Muscle of leg (tissue), 3 donors: ENCODE measurements at regions not wholly inside any gene's neighbourhood (a gene's known extent, or its start where the extent isn't known, plus 50 kb on each side); places are given as distances from the start of the nearest gene placed in this dataset.

Experiments used
- DNase-seq: peaks from one replicate; pipeline ENCODE4 v3.0.0; 2013
- H3K27ac ChIP-seq: one replicate; pipeline ENCODE4 v1.5.1; 2013; ENCODE audit warnings: mild to moderate bottlenecking, low read length, control low read depth
- H3K27me3 ChIP-seq: one replicate; pipeline ENCODE4 v1.6.1; 2013; ENCODE audit warnings: low read length; ENCODE audit not compliant: control insufficient read depth, insufficient read depth
- H3K36me3 ChIP-seq: one replicate; pipeline ENCODE4 v1.6.1; 2013; ENCODE audit warnings: low read length; ENCODE audit not compliant: control insufficient read depth, insufficient read depth
- H3K4me1 ChIP-seq: one replicate; pipeline ENCODE4 v1.6.1; 2013; ENCODE audit warnings: low read length; ENCODE audit not compliant: control insufficient read depth, insufficient read depth
- H3K4me3 ChIP-seq: one replicate; pipeline ENCODE4 v1.5.1; 2013; ENCODE audit warnings: low read length, control low read depth
- H3K9me3 ChIP-seq: replicated peaks from 2 replicates; pipeline ENCODE4 v1.6.1; 2013; ENCODE audit warnings: low read depth, low read length; ENCODE audit not compliant: control insufficient read depth
- WGBS: methylation state at CpG from one replicate; pipeline ENCODE4 v1.1.5; 2013; ENCODE audit warnings: missing lambda C conversion rate; ENCODE audit not compliant: insufficient coverage; 5-methylcytosine and 5-hydroxymethylcytosine counted together

DNA sequence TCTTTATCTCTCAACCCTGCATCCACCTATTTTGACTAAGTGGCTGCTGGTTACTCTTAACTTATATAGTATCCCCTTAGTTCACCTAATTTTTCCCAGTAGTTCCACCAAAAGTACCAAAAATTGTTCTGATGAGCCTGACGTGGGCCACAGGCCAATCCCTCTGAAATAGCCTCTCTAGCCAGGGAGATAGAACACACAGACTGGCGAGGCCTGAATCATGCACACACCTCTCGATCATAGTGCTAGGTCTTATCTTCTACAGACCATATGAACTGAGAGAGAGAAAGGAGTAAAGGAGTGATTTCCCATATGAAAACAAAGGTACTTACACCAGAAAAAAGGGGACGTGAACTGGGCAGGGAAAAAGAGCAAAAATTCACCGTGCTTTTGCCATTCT lies 72.5 kb upstream of the ADAMTS9 start:
- WGBS, result 100% methylated on average over 1 of the region's 5 CpGs
- H3K27me3 ChIP-seq, result no peaks in the 10 kb centered on the region
- no peaks in the 10 kb centered on the region for H3K36me3 ChIP-seq
- H3K4me1 ChIP-seq, result peaks cover 2% of the 10 kb centered on the region
- H3K4me3 ChIP-seq, result no peak overlapping the region
- no peaks in the 10 kb centered on the region for H3K9me3 ChIP-seq
- H3K27ac ChIP-seq, result no peak overlapping the region
- DNase-seq, result no peak

DNA sequence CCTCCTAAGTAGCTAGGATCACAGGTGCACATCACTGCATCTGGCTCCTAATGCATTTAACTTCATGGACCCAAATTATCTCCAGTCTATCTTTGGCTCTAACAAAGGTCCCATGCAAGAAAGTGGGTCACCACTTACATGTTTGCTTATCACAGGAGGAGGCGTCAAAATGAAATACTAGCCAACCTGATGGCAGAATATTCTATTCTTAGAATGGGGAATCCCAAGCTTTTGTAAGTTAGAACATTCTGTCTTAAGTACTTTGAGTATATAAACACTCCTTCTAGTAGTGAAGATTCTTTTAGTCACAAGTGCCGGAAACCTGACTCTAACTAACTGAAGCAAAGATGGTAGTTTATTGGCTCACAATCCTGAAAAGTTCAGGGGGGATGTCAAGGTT lies 72.0 kb upstream of the ADAMTS9 start:
- Histone ChIP-seq H3K4me1 (peaks cover 2% of the 10 kb centered on the region), H3K27me3 (no peaks in the 10 kb centered on the region), H3K9me3 (no peaks in the 10 kb centered on the region), H3K27ac (no peak overlapping the region), H3K4me3 (no peak overlapping the region), H3K36me3 (no peaks in the 10 kb centered on the region)
- no CpG with 5 or more reads among the region's 2 CpGs for WGBS
- no peak for DNase-seq

DNA sequence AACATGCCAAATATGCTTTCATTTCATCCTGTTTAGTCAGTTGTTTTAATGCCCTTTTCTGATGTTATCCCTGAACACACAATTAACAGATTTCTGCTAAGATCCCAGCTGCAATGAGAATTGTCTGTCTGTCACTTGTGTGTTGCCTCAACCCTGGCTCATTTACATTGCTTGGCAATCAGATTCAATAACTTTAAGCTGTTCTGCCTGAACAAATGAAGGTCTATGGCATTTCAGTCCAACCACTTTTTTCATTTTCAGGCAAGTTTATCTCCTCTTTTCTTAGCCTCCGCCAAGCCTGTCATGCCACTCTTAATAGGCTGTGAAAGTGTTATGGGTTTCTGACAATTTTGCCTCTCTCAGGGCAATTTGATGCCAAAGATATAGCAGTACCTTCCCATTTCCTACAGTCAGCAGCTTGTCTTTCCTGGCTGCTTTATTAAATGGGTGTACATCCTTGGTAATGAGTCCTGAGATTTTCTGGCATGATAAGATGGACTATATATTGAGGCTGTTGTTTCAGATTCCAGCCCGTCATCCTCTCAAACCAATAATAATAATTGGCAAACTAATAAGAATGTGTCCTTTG lies 68.7 kb upstream of the ADAMTS9 start:
- H3K4me3 ChIP-seq, result no peak overlapping the region
- H3K27me3 ChIP-seq, result no peaks in the 10 kb centered on the region
- no CpG with 5 or more reads among the region's 2 CpGs for WGBS
- H3K36me3 ChIP-seq, result no peaks in the 10 kb centered on the region
- peaks cover 2% of the 10 kb centered on the region for H3K4me1 ChIP-seq
- DNase-seq, result peak; percentile 41
- H3K9me3 ChIP-seq, result no peaks in the 10 kb centered on the region
- no peak overlapping the region for H3K27ac ChIP-seq

DNA sequence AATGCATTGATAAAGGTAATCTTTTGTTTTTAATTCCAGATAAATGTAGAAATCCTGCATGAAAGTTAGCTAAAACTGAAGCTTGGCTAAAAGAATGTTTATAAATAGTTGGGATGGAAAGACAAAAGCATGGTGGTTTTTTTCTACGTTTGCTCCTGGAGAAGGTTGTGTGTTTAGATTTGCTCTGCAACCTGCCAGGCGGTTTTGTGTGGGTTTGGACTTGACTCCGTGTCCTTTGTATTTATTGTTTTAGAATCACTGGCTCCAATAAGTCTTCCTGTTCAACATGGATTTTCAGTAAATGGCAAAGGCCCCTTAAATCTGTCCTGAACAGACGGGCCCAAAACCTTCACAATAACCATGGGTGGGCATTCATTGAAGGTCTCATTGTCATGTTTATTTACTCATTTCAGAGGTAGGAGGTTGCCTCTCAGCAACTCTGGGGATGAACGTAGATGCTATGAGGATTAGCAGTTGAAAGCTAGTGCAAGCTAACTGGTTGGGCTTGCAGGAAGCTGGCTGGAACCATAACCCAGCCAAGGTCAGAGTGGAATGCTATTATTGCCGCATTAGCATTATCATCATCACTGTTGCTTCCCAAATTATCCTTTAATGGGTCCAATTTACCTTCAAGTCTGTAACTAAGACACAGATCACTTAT lies 60.6 kb upstream of the ADAMTS9 start:
- 73% methylated on average over 4 of the region's 6 CpGs for WGBS
- Histone ChIP-seq H3K36me3 (no peaks in the 10 kb centered on the region), H3K9me3 (no peaks in the 10 kb centered on the region), H3K27me3 (no peaks in the 10 kb centered on the region), H3K4me3 (no peak overlapping the region), H3K4me1 (no peaks in the 10 kb centered on the region), H3K27ac (no peak overlapping the region)
- no peak for DNase-seq

DNA sequence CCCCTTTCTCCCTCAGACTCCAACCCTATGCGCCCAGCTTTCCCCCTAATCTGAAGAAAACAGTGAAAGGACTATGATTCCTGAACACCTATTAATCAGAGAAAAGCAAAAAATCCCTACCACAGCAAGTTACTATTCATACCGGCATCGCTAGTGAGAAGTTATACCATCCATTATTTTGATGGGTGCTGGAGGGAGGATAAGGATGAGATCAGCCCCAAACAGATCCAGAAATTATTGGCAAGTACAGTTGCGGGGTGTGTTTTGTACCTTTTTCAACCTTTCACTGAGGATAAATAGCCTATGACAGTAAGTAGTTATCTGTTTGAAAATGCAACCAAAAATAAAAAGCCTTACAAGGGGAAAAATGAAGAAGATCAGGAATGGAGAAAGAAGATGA lies 59.9 kb upstream of the ADAMTS9 start:
- H3K27me3 ChIP-seq, result no peaks in the 10 kb centered on the region
- H3K4me1 ChIP-seq, result no peaks in the 10 kb centered on the region
- H3K27ac ChIP-seq, result no peak overlapping the region
- H3K9me3 ChIP-seq, result no peaks in the 10 kb centered on the region
- DNase-seq, result no peak
- no peak overlapping the region for H3K4me3 ChIP-seq
- WGBS, result no CpG with 5 or more reads among the region's 4 CpGs
- no peaks in the 10 kb centered on the region for H3K36me3 ChIP-seq

DNA sequence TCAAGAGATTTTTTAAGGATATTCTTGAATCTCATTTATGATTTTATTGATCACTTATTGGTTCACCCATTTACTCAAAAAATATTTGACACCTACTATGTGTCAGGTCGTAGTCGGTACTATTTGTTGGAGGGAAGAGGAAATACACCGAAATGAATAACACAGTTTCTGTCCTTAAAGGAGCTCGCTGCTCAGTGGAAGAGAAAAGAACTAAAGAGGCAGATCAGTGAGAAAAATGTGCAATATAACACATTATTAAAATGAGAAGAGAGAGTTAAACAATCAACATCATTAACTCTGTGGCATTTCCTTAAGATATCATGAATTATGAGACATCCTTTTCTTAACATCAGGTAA lies 56.1 kb upstream of the ADAMTS9 start:
- no CpG with 5 or more reads among the region's 4 CpGs for WGBS

DNA sequence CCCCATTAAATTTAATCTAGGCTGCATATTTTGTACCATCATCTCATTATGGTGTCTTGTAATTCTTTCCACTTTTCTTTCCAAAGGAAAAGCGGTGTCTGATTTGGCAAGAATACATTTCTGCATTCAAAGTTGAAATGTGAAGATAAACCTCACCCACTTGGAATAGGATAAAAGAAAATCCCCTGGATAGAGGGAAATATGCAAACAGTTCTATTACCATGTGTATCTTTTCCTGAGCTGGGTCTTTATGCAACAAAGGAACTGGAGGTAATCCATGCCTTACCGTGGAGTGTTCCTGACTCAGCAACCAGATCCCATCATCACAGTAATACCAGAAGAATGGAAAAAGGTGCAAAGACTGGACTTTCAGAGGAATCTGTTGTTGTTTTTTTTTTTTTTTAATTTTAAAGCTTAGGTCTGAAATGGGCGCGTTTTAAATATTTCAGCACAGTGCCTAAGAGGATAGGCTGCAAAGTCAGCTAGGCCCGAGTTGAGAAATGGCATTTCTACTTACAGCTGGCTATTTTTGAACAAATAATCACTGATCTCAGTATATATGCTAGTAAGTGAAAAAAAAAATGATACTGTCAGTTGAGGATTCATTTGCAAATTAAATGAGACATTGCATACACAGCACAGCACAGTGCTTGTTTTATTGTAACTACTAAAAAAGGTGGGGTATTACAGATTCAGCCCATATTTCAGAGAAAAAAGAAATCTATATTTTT lies 55.5 kb upstream of the ADAMTS9 start:
- DNase-seq, result peak; percentile 24
- Histone ChIP-seq H3K4me1 (no peaks in the 10 kb centered on the region), H3K36me3 (no peaks in the 10 kb centered on the region), H3K4me3 (no peak overlapping the region), H3K27ac (no peak overlapping the region), H3K27me3 (no peaks in the 10 kb centered on the region), H3K9me3 (no peaks in the 10 kb centered on the region)
- no CpG with 5 or more reads among the region's 5 CpGs for WGBS

More for the DNA sequence above, 56.1 kb upstream of the ADAMTS9 start:
- Histone ChIP-seq H3K9me3 (no peaks in the 10 kb centered on the region), H3K27me3 (no peaks in the 10 kb centered on the region), H3K27ac (no peak overlapping the region), H3K36me3 (no peaks in the 10 kb centered on the region), H3K4me1 (no peaks in the 10 kb centered on the region), H3K4me3 (no peak overlapping the region)
- DNase-seq, result no peak

DNA sequence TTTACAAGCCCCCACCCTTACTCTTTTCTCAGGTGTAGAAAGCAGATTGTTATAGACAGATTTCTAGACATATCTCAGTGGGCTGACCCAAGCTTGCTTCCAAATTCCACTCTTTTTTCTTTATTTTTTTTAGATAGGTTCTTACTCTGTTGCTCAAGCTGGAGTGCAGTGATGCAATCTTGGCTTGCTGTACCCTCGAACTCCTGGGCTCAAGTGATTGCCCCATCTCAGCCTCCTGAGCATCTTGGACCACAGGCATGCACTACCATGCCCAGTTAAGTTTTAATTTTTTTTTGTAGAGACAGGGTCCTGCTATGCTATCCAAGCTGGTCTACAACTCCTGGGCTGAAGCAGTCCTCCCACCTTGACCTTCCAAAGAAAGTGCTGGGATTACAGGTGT lies 53.5 kb upstream of the ADAMTS9 start:
- no peak for DNase-seq
- H3K9me3 ChIP-seq, result no peaks in the 10 kb centered on the region
- no peak overlapping the region for H3K4me3 ChIP-seq
- H3K27me3 ChIP-seq, result no peaks in the 10 kb centered on the region
- no peak overlapping the region for H3K27ac ChIP-seq
- H3K4me1 ChIP-seq, result no peaks in the 10 kb centered on the region
- H3K36me3 ChIP-seq, result no peaks in the 10 kb centered on the region
- no CpG with 5 or more reads among the region's 1 CpG for WGBS

DNA sequence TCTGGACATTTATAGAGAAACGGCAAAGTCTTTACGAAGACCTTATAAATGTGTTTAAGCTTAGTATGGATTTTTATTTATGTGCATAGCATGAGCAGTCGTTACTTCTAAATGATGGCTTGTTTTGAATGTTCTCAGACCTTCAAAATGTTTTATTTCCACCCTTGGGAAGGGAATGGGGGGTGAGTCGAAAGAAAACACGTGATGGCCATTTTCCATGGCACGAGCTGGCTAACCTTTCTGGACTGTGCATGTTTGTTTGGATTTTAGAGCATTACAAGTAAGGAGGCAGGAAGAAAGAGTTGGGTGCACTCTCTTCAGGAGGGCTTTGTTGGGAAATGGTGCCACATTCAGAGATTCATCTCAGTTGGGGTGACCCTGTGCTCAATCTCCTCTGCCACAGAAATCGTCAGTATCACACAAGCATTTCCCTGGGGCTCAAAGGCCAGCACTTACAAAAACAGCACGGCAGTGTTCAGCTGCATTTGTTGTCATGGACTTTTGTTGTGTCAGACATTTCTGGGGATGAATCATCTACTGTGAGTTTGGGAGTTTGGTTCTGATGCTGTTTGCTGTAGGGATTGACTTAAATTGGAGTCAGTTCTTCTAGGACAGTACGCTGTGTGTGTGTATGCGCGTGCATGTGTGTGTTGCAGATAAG lies 52.3 kb upstream of the ADAMTS9 start:
- peak; percentile 22 for DNase-seq
- H3K27me3 ChIP-seq, result no peaks in the 10 kb centered on the region

More for the DNA sequence above, 52.3 kb upstream of the ADAMTS9 start:
- H3K27ac ChIP-seq, result no peak overlapping the region
- H3K36me3 ChIP-seq, result no peaks in the 10 kb centered on the region
- H3K4me1 ChIP-seq, result no peaks in the 10 kb centered on the region
- no peaks in the 10 kb centered on the region for H3K9me3 ChIP-seq
- 81% methylated on average over 3 of the region's 11 CpGs for WGBS
- H3K4me3 ChIP-seq, result no peak overlapping the region
